ENCODE measurements at regions not wholly inside any gene's neighbourhood (a gene's known extent, or its start where the extent isn't known, plus 50 kb on each side); places are given as distances from the start of the nearest gene placed in this dataset.

GRCh38 chr2:133732059-133732458, 163.8 kb upstream of the NCKAP5 start:
- H2AFZ ChIP-seq (ENCODE audit: low read depth, low read length, poor library complexity, severe bottlenecking), result no peak overlapping the region
- CTCF ChIA-PET, result no interaction called here
- no peaks in the 10 kb centered on the region for H3K27me3 ChIP-seq (ENCODE audit: insufficient read depth, low read length)
- RAD21 ChIA-PET (ENCODE audit: low non-redundant PET in 1 of 2, low total read pairs in 2 of 2, uncharacterized antibody in 2 of 2, unreplicated experiment in 2 of 2), result no interaction called here
- no peaks in the 10 kb centered on the region for H4K20me1 ChIP-seq (ENCODE audit: insufficient read depth)
- H3K9me2 ChIP-seq (ENCODE audit: insufficient read depth), result no peaks in the 10 kb centered on the region
- no peak for ATAC-seq
- no peaks in the 10 kb centered on the region for H3K79me2 ChIP-seq (ENCODE audit: insufficient read depth, low read length)
- no TSS peak for BruUV-seq (replicated peaks)
- no peaks in the 10 kb centered on the region for H3K9me3 ChIP-seq (ENCODE audit: control insufficient read depth in 1 of 2, insufficient read depth in 1 of 2, low read depth in 1 of 2, low read length in 2 of 2)
- DNase-seq (ENCODE audit: low read depth, low spot score), result no peak
- TF ChIP-seq POLR2AphosphoS5 (IDR thresholded peaks at IDR 0.05; ENCODE audit: low read depth, low read length), result no peak
- no peak for TF ChIP-seq EZH2 (IDR thresholded peaks at IDR 0.05)
- no peak for TF ChIP-seq CTCF (IDR thresholded peaks at IDR 0.05 in 2 of 3, conservative IDR thresholded peaks at IDR 0.05 in 1 of 3; ENCODE audit: borderline replicate concordance in 1 of 3, insufficient read depth in 1 of 3, low read depth in 2 of 3, low read length in 2 of 3)
- no peak for TF ChIP-seq ZBTB33 (IDR thresholded peaks at IDR 0.05; ENCODE audit: extremely low read depth, insufficient replicate concordance, low read length)
- TF ChIP-seq YY1 (IDR thresholded peaks at IDR 0.05; ENCODE audit: extremely low read depth, insufficient replicate concordance, low read depth, low read length), result no peak
- no peak for TF ChIP-seq EGR1 (IDR thresholded peaks at IDR 0.05; ENCODE audit: low read depth)
- no peak for TF ChIP-seq CEBPB (IDR thresholded peaks at IDR 0.05; ENCODE audit: low read depth)
- no peak for TF ChIP-seq CBX3 (IDR thresholded peaks at IDR 0.05; ENCODE audit: low read depth)
- TF ChIP-seq MAX (IDR thresholded peaks at IDR 0.05), result no peak
- no peak for TF ChIP-seq SRF (IDR thresholded peaks at IDR 0.05; ENCODE audit: low read depth)
- no peak for TF ChIP-seq POLR2A (IDR thresholded peaks at IDR 0.05; ENCODE audit: borderline replicate concordance, extremely low read depth, insufficient read depth, insufficient read length)
- no peak for TF ChIP-seq ZNF274 (IDR thresholded peaks at IDR 0.05; ENCODE audit: low read depth, low read length)
- no peak for TF ChIP-seq TCF7L2 (IDR thresholded peaks at IDR 0.05; ENCODE audit: borderline replicate concordance, extremely low read depth, insufficient read depth, insufficient read length)
- TF ChIP-seq EZH2phosphoT487 (IDR thresholded peaks at IDR 0.05; ENCODE audit: borderline replicate concordance), result no peak
- TF ChIP-seq SIN3A (IDR thresholded peaks at IDR 0.05; ENCODE audit: low read depth), result no peak
- TF ChIP-seq ELF1 (IDR thresholded peaks at IDR 0.05; ENCODE audit: borderline replicate concordance, low read depth), result no peak
- no peak for TF ChIP-seq ATF3 (IDR thresholded peaks at IDR 0.05)
- no peak for TF ChIP-seq REST (IDR thresholded peaks at IDR 0.05; ENCODE audit: low read depth)
- H3K27ac ChIP-seq (ENCODE audit: low read depth, low read length), result no peak overlapping the region
- intact Hi-C loops (cut with micrococcal nuclease), result no loop called here
- POLR2A ChIA-PET, result no interaction called here
- no peak overlapping the region for H3K4me3 ChIP-seq (replicated peaks in 1 of 2; ENCODE audit: low read depth in 1 of 2, low read length in 2 of 2)
- H3K4me1 ChIP-seq (ENCODE audit: control insufficient read depth in 1 of 2, insufficient read depth in 2 of 2, low read length in 2 of 2), result no peaks in the 10 kb centered on the region
- H3K36me3 ChIP-seq (ENCODE audit: control insufficient read depth in 1 of 2, insufficient read depth in 2 of 2, low read length in 2 of 2), result no peaks in the 10 kb centered on the region
- no peak overlapping the region for H3K4me2 ChIP-seq (ENCODE audit: low read length)
- H3K9ac ChIP-seq (ENCODE audit: low read length), result no peak overlapping the region
